Fibroblast of lung (primary cell): ENCODE measurements at regions not wholly inside any gene's neighbourhood (a gene's known extent, or its start where the extent isn't known, plus 50 kb on each side); places are given as distances from the start of the nearest gene placed in this dataset.

Experiments
- CTCF ChIP-seq, 2 donors: IDR thresholded peaks in 1 of 2; conservative IDR thresholded peaks in 1 of 2; 1 replicate in 1 of 2; 2 replicates in 1 of 2; pipeline ENCODE4 v1.5.1; 2011 to 2012; ENCODE audit warnings: low read length in 2 of 2, control low read depth in 1 of 2, inconsistent platforms in 1 of 2, low read depth in 1 of 2, mild to moderate bottlenecking in 1 of 2
- EZH2 ChIP-seq: IDR thresholded peaks from 2 replicates; pipeline ENCODE4 v1.5.1; 2012; ENCODE audit warnings: low read length, control low read depth, mild to moderate bottlenecking; ENCODE audit errors: missing control alignments

- TF ChIP-seq CTCF (conservative IDR thresholded peaks at IDR 0.05 in 1 of 2, IDR thresholded peaks at IDR 0.05 in 1 of 2; ENCODE audit: low read depth in 1 of 2, low read length in 2 of 2) = no peak
- TF ChIP-seq EZH2 = no peak
Measured at GRCh38 chr1:188302746-188303145, 1474.0 kb downstream of the PLA2G4A start.
